Activated naive CD8-positive, alpha-beta T cell treated with anti-CD3 and anti-CD28 coated beads for 36 hours (primary cell): ENCODE measurements at regions not wholly inside any gene's neighbourhood (a gene's known extent, or its start where the extent isn't known, plus 50 kb on each side); places are given as distances from the start of the nearest gene placed in this dataset.

Experiments used
- DNase-seq: peaks from one replicate; pipeline ENCODE4 v3.0.0; 2021
- H3K27ac Mint-ChIP-seq: one replicate; pipeline ENCODE4 v1.8.0; 2022; ENCODE audit warnings: mild to moderate bottlenecking, moderate library complexity, mixed read lengths
- H3K27me3 Mint-ChIP-seq: one replicate; pipeline ENCODE4 v1.8.0; 2022; ENCODE audit warnings: mild to moderate bottlenecking, mixed read lengths
- H3K36me3 Mint-ChIP-seq: one replicate; pipeline ENCODE4 v1.8.0; 2021; ENCODE audit warnings: mild to moderate bottlenecking, mixed read lengths
- H3K4me1 Mint-ChIP-seq: one replicate; pipeline ENCODE4 v1.8.0; 2021; ENCODE audit warnings: mixed read lengths
- H3K4me3 Mint-ChIP-seq: one replicate; pipeline ENCODE4 v1.8.0; 2022; ENCODE audit warnings: mild to moderate bottlenecking, moderate library complexity, mixed read lengths
- H3K9me3 Mint-ChIP-seq: one replicate; pipeline ENCODE4 v1.8.0; 2022; ENCODE audit warnings: mixed read lengths

DNA sequence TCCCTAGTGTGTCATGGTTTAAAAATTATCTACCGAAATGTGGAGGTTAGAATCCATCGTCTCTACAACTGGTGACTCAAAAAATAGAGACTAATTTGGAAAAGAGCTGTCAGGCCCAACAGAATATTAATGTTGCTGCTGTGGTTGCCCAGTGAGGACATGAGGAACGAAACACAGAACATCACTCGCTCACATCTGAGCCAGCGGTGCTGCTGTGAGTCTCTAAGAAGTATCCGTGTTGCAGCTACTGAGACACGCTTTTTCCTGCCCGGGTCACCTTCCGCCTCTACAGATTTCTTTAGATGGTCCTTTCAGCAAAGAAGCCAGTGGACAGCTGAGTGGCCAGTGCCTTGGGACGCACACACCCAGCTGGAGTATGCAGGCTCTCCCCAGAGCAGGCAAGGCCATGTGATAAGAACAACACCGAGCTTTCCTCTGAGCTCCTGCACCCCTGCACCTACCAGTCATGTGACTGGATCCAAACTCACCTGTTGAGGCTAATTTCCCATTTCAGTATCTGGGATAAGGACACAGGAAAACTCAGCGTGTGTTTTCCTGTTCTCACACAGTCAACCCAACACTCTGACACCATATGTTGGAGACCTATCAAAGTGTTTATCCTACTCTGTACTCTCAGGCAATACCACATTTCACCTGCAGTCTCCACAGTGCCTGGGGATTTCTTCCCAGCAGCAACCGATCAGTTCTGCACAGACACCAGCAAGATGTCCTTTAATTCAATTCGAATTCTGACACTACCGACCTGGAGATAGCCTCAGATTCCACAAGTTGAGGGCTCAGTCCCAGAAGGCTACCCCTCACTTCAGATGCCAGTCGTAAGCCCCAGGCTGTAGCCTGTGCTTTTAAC is 119.0 kb upstream of the RPS6KA2 start:
- DNase-seq, result no peak
- Mint-ChIP-seq H3K9me3 (no peaks in the 10 kb centered on the region), H3K36me3 (no peaks in the 10 kb centered on the region), H3K27me3 (peaks cover 5% of the 10 kb centered on the region), H3K4me1 (peaks cover 6% of the 10 kb centered on the region), H3K4me3 (no peak overlapping the region), H3K27ac (no peak overlapping the region)

DNA sequence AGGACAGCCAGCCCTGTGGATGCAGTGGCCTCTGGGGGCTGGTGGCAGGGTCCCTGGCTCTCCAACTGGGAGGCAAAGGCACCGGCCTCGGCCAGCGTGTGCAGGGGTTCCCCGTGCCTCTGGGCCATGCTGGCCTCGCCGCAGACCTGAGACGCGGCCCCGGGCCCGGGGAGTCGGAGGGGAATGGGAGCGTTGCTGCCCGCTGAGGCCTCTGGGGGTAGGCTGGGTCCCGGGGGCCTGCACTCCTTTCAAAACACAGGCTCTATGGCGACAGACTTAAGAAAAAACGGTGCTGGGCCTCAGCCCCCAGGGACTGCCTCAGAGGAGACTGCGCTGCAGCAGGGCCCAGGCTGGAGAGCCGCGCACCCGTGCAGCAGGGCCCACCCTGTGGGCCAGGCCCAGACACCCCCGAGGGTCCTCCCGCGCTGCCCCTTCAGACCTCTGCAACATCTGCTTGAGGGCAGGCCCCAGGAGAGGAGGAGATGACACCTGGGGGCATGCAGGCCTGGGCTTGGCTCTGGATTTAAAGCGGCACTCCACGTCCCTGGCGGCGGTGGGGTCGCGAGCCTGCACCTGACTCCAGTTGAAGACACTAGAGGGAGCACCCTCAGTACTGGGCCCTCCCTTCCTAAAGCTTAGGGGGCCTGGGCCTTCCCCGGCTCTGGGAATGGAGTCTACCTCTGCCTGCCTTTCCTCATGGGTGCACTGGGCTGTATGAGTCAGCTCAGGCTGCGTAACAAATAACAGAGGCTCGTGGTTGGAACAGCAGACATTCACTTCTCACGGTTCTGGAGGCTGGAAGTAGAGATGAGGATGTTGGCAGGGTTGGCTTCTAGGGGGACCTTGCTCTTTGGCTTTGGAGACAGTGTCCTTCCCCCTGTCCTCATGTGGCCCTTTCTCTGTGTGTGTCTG is 117.4 kb upstream of the RPS6KA2 start:
- no peaks in the 10 kb centered on the region for H3K9me3 Mint-ChIP-seq
- H3K27me3 Mint-ChIP-seq, result no peaks in the 10 kb centered on the region
- H3K4me1 Mint-ChIP-seq, result no peaks in the 10 kb centered on the region
- H3K4me3 Mint-ChIP-seq, result no peak overlapping the region
- no peak overlapping the region for H3K27ac Mint-ChIP-seq
- DNase-seq, result no peak
- H3K36me3 Mint-ChIP-seq, result no peaks in the 10 kb centered on the region

GRCh38 chr6:166743406-166744222 is 116.6 kb upstream of the RPS6KA2 start:
- Mint-ChIP-seq H3K4me1 (no peaks in the 10 kb centered on the region), H3K9me3 (no peaks in the 10 kb centered on the region), H3K36me3 (no peaks in the 10 kb centered on the region), H3K4me3 (no peak overlapping the region), H3K27ac (no peak overlapping the region), H3K27me3 (no peaks in the 10 kb centered on the region)
- DNase-seq, result no peak

- Mint-ChIP-seq H3K4me1 (no peaks in the 10 kb centered on the region), H3K27ac (no peak overlapping the region), H3K36me3 (no peaks in the 10 kb centered on the region), H3K4me3 (no peak overlapping the region), H3K9me3 (no peaks in the 10 kb centered on the region), H3K27me3 (no peaks in the 10 kb centered on the region)
- DNase-seq, result no peak
Observed at GRCh38 chr6:166742981-166743380, 115.9 kb upstream of the RPS6KA2 start.

DNA sequence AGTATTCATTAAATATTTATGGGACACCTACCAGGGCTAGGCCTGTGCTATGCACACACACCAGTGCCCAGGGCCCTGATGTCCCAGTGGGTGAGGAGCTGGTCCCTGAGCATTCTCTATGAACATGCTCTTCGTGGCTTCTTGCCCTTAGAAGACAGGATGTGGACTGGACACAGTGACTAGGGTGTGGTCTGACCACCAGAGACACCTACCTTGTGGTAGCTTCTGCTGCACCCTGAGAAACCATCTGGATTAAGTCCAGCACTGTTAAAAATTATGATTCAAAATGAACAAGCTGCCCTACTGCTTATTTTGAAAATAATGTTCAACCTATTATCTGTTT is 112.9 kb upstream of the RPS6KA2 start:
- H3K36me3 Mint-ChIP-seq, result no peaks in the 10 kb centered on the region
- no peaks in the 10 kb centered on the region for H3K9me3 Mint-ChIP-seq
- no peaks in the 10 kb centered on the region for H3K4me1 Mint-ChIP-seq
- H3K27me3 Mint-ChIP-seq, result no peaks in the 10 kb centered on the region
- DNase-seq, result no peak
- H3K4me3 Mint-ChIP-seq, result no peak overlapping the region
- H3K27ac Mint-ChIP-seq, result no peak overlapping the region

DNA sequence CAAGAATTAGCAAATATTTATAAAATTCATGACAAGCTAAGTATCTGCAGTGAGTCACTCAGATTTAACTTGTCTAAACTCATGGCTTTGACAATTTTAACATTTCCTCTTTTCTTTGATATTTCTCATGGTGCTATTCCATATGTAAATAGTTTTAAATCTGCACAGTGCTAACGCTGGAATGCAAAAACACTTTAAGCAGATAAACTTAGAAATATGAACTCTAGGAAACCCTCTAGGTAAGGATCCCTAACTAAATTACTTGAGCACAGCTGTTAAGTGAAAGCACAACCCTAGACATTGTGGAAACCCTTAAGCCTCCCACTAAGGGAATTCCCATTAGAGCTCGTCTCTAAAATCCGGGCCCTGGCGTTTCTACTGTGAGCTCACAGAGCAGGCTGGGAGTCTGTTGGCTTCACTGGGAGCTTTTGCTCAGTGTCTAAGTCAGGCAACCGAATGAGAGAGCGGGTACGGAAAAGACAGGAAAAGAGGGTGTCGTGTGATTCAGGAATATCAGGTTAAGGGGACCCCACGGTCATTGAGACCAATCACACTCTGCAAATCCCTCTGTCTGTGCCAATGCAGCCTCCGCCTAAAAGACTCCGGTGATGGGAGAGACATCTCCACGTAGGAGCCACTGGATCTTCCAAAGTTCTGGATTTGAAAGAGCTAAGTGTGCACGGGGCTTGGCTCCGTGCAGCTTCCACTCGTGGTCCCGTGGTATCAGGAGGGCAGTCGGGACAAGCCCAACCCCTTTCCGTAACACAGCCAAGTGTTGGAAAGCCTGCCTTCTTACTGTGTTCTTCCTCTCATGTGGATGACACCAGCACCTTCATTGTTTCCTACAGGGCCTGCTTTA is 112.3 kb upstream of the RPS6KA2 start:
- Mint-ChIP-seq H3K9me3 (no peaks in the 10 kb centered on the region), H3K27me3 (no peaks in the 10 kb centered on the region), H3K4me1 (no peaks in the 10 kb centered on the region), H3K27ac (no peak overlapping the region), H3K4me3 (no peak overlapping the region), H3K36me3 (no peaks in the 10 kb centered on the region)
- no peak for DNase-seq

DNA sequence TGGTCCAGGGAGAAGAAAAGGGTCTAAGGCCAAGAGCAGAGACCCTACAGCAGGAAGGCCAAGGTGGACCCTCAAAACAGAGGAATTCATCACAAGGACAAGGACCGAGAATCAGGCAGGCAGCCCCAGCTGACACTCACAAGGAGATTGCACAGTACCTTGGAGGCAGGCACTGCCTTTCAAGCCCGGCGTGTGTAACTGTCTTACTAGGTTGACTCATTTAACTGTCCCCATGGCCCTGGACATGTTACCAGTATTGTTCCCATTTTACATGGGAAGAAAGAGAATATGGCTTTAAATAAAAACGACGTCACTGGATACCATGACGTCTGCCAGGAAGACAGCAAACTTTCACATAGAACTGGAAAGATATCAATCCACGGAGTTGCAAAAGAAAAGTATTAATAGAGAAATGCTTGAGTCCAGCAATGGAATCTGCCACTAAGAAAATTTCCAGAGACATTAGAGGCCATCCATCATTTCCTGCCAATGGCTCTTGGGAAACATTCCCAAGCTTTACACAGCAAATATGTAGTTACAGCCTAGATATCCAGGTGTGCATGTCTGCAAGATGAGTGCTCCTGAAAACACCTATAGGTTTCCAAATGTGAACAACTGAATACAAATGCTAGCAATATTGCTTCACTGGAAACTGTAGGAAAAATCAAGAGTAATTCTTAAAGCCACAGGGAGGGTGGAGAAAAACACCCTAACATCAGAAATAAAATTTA is 111.5 kb upstream of the RPS6KA2 start:
- Mint-ChIP-seq H3K27ac (no peak overlapping the region), H3K4me3 (no peak overlapping the region), H3K36me3 (no peaks in the 10 kb centered on the region), H3K4me1 (no peaks in the 10 kb centered on the region), H3K9me3 (no peaks in the 10 kb centered on the region), H3K27me3 (no peaks in the 10 kb centered on the region)
- no peak for DNase-seq

GRCh38 chr6:166737261-166737660 is 110.2 kb upstream of the RPS6KA2 start:
- Mint-ChIP-seq H3K27ac (no peak overlapping the region), H3K9me3 (no peaks in the 10 kb centered on the region), H3K4me3 (no peak overlapping the region), H3K27me3 (no peaks in the 10 kb centered on the region), H3K4me1 (no peaks in the 10 kb centered on the region), H3K36me3 (no peaks in the 10 kb centered on the region)
- no peak for DNase-seq

GRCh38 chr6:166736634-166737033 is 109.6 kb upstream of the RPS6KA2 start:
- Mint-ChIP-seq H3K27ac (no peak overlapping the region), H3K9me3 (no peaks in the 10 kb centered on the region), H3K4me1 (no peaks in the 10 kb centered on the region), H3K36me3 (no peaks in the 10 kb centered on the region), H3K27me3 (no peaks in the 10 kb centered on the region), H3K4me3 (no peak overlapping the region)
- DNase-seq, result no peak

GRCh38 chr6:166733900-166734299 is 106.8 kb upstream of the RPS6KA2 start:
- DNase-seq, result no peak
- Mint-ChIP-seq H3K27ac (no peak overlapping the region), H3K36me3 (no peaks in the 10 kb centered on the region), H3K4me3 (no peak overlapping the region), H3K27me3 (no peaks in the 10 kb centered on the region), H3K9me3 (no peaks in the 10 kb centered on the region), H3K4me1 (peaks cover 10% of the 10 kb centered on the region)

DNA sequence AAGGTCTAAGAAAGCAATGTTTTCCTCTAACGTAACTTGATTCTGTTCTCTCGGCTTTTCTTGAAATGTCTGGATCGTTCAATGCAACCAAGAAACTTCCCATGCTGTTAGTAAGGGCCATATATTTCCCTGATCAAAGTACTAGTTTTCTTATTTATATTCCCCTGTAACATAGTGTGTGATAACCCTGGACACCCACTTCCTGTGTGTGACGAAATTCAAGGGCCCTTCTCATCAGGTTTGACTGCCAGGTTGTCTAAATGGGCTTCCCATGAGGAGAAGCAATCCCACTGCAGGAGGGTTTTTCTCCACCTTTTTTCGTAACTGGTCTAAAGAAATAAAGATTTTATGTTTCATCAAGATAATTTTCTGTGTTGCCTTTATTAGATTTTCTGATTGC is 102.6 kb upstream of the RPS6KA2 start:
- no peaks in the 10 kb centered on the region for H3K9me3 Mint-ChIP-seq
- no peak for DNase-seq
- peaks cover 10% of the 10 kb centered on the region for H3K4me1 Mint-ChIP-seq
- H3K4me3 Mint-ChIP-seq, result no peak overlapping the region
- no peaks in the 10 kb centered on the region for H3K27me3 Mint-ChIP-seq
- H3K27ac Mint-ChIP-seq, result no peak overlapping the region
- no peaks in the 10 kb centered on the region for H3K36me3 Mint-ChIP-seq

GRCh38 chr6:166728884-166729530 is 102.0 kb upstream of the RPS6KA2 start:
- no peak overlapping the region for H3K27ac Mint-ChIP-seq
- no peak for DNase-seq
- H3K4me1 Mint-ChIP-seq, result peaks cover 10% of the 10 kb centered on the region
- H3K9me3 Mint-ChIP-seq, result no peaks in the 10 kb centered on the region
- H3K4me3 Mint-ChIP-seq, result no peak overlapping the region
- H3K36me3 Mint-ChIP-seq, result no peaks in the 10 kb centered on the region
- H3K27me3 Mint-ChIP-seq, result no peaks in the 10 kb centered on the region

- H3K4me3 Mint-ChIP-seq, result no peak overlapping the region
- DNase-seq, result no peak
- no peak overlapping the region for H3K27ac Mint-ChIP-seq
- H3K36me3 Mint-ChIP-seq, result no peaks in the 10 kb centered on the region
- H3K4me1 Mint-ChIP-seq, result peaks cover 10% of the 10 kb centered on the region
- no peaks in the 10 kb centered on the region for H3K27me3 Mint-ChIP-seq
- H3K9me3 Mint-ChIP-seq, result no peaks in the 10 kb centered on the region
Observed at GRCh38 chr6:166726201-166726600, 99.2 kb upstream of the RPS6KA2 start.
